ENCODE measurements at regions not wholly inside any gene's neighbourhood (a gene's known extent, or its start where the extent isn't known, plus 50 kb on each side); places are given as distances from the start of the nearest gene placed in this dataset.

DNA sequence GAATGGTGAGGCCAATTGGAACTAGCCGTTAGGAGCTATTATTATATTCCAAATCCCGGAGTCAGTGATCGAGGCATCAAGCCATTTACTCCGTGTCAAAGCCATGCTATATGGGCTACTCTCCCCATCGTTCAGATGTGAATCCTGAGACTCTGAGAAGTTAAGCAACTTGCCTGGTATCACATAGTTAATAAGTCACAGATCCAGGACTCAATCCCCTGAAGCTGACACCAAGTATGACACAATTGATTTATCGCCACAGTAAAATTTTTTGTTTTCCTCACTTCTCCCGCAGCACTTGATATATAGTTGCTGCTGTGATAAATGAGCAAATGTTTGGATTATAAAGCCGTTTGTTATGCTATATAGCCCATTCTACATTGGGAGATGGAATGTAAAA, 50.8 kb upstream of the TSHZ2 start:
- DNase-seq = no peak

GRCh38 chr20:52918311-52918710, 53.8 kb upstream of the TSHZ2 start:
- DNase-seq = no peak

GRCh38 chr20:52915564-52915963, 56.6 kb upstream of the TSHZ2 start:
- DNase-seq = no peak

DNA sequence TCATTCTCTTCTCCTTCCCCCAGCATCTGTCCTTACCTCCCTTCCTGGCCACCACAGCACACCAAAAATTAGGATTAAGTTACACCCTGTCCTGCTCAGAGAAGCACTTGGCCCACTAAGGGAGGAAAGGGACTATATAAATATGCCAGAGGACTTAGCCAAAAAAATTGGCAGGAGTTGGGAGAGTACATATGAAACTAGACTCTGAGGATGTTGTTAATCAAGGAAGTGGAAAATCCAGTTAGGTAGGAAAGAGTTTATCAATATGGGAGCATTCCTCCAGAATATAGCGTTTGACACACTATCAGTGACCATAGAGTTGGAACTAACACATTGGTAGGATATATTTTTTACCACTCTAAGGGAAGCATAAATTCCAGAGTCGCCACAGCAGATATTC, 57.3 kb upstream of the TSHZ2 start:
- no peak for DNase-seq

- no peak for DNase-seq
Observed at GRCh38 chr20:52913650-52914387, 58.3 kb upstream of the TSHZ2 start.

GRCh38 chr20:52905241-52905994, 66.7 kb upstream of the TSHZ2 start:
- DNase-seq = no peak

DNA sequence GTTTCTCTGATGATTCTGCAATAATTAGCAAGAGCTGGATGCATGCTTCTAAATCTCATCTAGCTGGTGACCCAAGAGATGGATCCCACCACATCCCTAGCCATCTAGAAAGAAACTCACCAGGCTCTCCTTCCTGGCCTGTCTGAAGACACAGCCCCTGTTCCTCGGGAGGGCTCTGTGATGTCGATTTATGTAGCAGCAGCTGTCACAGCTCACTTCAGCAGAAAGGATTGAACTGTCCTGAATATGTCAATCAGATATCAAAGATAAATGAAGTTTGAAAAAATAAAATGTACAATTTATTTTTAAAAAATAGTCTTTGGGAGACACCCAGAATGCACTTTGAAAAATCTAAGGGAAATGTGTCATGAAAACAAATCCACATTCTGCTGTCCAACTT, 67.3 kb upstream of the TSHZ2 start:
- DNase-seq = no peak

DNA sequence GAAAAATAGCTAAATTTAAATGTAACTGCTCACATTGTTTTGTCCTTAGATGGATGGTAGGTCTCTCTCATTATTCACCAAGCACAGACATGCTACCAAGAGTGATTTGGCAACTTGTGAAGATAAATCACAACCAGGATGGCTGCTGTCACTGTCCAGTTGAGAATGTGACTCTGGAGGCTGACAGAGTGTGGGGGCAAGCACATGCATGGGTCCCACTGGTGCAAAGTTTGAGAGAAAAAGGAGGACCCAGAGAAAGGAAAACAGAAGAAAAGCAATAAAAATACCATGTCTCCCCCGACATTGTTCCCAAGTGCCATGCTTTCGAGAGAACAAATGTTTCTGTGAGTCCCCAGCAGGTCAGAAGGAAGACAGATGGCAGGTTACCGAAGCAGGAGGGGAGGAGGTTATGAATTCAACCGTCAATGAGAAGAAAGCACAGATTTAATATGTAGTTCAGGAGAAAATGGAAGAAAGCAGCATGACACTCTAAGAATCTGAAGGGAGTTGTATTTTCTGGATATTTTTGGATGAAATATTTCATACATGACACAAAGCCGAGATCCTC, 73.0 kb upstream of the TSHZ2 start:
- DNase-seq = no peak

GRCh38 chr20:52896348-52896747, 75.8 kb upstream of the TSHZ2 start:
- no peak for DNase-seq

- DNase-seq = no peak
Observed at GRCh38 chr20:52895701-52896100, 76.5 kb upstream of the TSHZ2 start.

DNA sequence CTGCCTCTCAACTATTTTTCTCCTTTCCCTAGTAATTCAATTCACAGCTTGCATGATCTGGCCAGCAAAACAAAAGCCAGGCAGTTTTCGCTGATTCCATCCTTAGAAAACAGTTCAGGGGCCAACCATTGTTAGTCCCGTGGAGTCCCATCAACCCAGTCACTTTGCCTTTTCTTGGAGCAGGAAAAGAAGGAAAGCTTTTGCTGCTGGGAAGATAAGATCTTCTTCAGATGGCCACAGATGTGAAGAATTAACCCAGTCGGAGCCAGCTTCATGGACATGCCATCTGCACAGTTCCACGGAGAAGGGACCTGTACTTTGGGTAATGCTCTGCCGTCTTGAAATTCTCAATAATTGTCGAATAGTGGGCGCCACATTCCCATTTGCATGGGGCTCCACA, 76.9 kb upstream of the TSHZ2 start:
- no peak for DNase-seq

- DNase-seq = no peak
Observed at GRCh38 chr20:52893498-52893897, 78.7 kb upstream of the TSHZ2 start.

DNA sequence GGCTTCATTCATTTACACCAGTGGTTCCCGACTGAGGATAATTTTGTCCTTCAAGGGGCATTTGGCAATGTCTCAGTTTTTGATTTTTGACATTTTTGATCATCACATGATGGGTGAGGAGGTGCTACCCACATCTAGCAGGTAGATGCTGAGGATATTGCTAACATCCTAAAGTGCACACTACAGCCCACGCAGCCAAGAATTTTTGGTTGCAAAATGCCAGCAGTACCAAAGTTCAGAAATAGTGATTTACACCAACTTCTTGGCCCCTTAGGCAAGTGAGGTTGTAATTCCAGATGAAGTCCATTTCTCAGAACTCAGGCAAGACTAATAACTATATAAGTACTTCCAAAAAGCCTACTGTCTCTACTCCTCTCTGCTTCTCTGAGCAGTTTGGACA, 80.1 kb upstream of the TSHZ2 start:
- DNase-seq = no peak

- DNase-seq = no peak
Observed at GRCh38 chr20:52890130-52890529, 82.0 kb upstream of the TSHZ2 start.

DNA sequence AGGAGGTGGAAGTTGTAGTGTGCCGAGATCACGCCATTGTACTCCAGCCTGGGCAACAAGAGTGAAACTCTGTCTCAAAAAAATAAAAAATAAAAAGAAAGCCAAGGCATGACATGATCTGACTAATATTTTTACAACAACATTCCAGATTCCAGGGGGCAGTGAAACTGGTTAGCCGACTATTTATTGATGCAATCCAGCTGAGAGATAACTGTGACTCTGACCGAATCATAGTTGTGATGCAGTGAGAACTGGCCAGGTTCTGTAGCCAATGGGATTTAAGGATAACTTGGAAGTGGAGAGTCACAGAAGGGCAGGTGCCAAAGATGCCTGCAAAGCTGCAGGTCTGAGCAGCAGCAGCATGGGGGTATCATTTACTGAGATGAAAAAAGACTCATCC, 82.9 kb upstream of the TSHZ2 start:
- no peak for DNase-seq

DNA sequence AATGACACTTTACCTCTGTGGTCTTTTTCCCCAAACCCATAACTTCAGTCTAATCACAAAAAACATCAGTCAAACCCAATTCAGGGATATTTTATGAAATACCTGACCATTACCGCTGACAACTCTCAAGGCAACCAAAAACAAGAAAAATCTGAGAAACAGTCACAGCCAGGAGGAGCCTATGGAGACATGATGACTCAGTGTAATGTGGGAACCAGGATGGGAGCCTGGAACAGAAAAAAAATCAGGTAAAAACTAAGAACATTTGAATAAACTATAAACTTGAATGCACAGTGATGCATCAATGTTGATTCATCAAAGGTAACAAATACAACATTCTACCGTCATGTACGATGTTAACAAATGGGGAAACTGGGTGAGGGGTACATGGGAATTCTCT, 84.1 kb upstream of the TSHZ2 start:
- DNase-seq = no peak

GRCh38 chr20:52880997-52881396, 91.2 kb upstream of the TSHZ2 start:
- DNase-seq = no peak

GRCh38 chr20:52880259-52880658, 91.9 kb upstream of the TSHZ2 start:
- DNase-seq = no peak

GRCh38 chr20:52874241-52874640, 97.9 kb upstream of the TSHZ2 start:
- DNase-seq = no peak

DNA sequence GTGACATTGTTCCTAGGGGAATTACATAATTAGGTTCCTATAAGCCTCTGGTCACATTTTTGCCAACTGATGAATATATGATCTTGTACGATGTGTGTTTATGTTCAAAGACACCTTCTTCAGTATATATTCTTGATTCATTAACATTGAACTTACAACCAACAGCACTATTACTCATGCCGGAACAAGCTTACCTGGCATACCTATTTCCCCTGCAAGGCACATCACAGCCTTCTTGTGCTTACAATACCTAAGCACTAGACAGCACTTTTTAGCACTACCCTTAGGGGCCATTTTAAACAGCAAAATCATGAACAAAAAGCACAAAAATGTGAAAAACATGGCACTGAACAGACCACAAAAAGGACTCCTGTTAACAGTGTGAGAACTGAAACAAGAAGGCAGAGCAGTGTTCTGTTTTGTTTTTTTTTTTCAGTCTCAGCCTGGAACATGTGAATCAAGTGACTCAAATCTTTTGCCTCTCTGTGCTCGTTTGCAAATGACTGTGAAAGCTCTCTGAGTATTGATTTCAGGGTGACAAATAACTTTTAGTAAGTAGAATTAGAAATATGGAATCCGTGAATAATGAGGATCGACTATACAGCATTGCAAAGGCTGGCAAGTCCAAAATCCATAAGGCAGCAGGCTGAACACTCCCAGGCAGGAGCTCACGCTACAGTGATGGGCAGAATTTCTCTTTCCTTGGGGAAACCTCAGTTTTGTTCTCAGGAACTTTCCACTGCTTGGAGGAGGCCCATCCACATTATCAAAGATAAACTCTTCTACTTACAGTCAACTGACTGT, 102.3 kb upstream of the TSHZ2 start:
- DNase-seq = no peak

- no peak for DNase-seq
Observed at GRCh38 chr20:52869276-52869675, 102.9 kb upstream of the TSHZ2 start.

DNA sequence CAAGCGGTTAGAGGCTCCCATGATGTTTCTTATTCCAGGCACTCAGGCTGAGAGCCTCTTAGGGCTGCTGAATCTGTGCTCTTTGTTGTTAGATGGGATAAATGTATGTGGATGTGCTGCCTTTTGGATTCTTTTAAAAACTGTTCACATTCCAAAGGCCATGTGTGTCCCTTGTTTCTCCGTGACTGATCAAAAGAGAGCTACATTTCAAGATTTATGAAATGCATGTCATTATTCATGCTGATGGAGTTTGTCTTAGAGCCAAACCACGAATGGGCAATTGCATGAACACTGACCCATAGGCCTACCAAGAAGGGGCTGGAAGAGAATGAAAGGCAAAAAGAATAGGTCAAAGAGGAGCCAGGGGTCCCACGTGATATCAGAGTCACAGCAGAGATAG, 104.9 kb upstream of the TSHZ2 start:
- no peak for DNase-seq

- no peak for DNase-seq
Observed at GRCh38 chr20:52864916-52865605, 107.1 kb upstream of the TSHZ2 start.

Data from central memory CD4-positive, alpha-beta T cell (primary cell).